K562 (cell line): ENCODE measurements at regions not wholly inside any gene's neighbourhood (a gene's known extent, or its start where the extent isn't known, plus 50 kb on each side); places are given as distances from the start of the nearest gene placed in this dataset.

ENCODE experiments used
- ATF1 ChIP-seq, 2 experiments: fragments of 450-650 bp in 1 of 2; IDR thresholded peaks; 2 replicates each; pipeline ENCODE4 v1.6.1; 2016; ENCODE audit warnings: missing compliant biosample characterization in 1 of 2, missing genetic modification characterization in 1 of 2
- BCL6 ChIP-seq: fragments of 250-450 bp; sonication (Bioruptor Pico); IDR thresholded peaks from 2 replicates; pipeline ENCODE4 v1.4.0; 2020
- CBX3 ChIP-seq, 2 experiments: IDR thresholded peaks; 1 replicate in 1 of 2; 2 replicates in 1 of 2; pipeline ENCODE4 v1.6.1; 2012; ENCODE audit warnings: inconsistent platforms in 2 of 2, low read length in 2 of 2, borderline replicate concordance in 1 of 2, control low read depth in 1 of 2
- CREB1 ChIP-seq, 2 experiments: sonication (generic) in 1 of 2; formaldehyde crosslinking in 1 of 2; IDR thresholded peaks; 2 replicates each; pipeline versions ENCODE4 v1.6.1 to v1.8.0; 2012 to 2022; ENCODE audit warnings: inconsistent platforms in 1 of 2, mild to moderate bottlenecking in 1 of 2, missing genetic modification reagents in 1 of 2, moderate library complexity in 1 of 2
- CREM ChIP-seq: IDR thresholded peaks from 2 replicates; pipeline ENCODE4 v1.6.1; 2014; ENCODE audit warnings: antibody characterized with exemption, low read depth
- ESRRA ChIP-seq: fragments of 450-650 bp; IDR thresholded peaks from 2 replicates; pipeline ENCODE4 v1.6.1; 2014; ENCODE audit warnings: low read depth, mild to moderate bottlenecking, moderate library complexity, borderline replicate concordance
- HDAC2 ChIP-seq: fragments of 450-650 bp; IDR thresholded peaks from 2 replicates; pipeline ENCODE4 v1.6.1; 2016; ENCODE audit warnings: mild to moderate bottlenecking
- HMGN3 ChIP-seq: IDR thresholded peaks from 2 replicates; pipeline ENCODE4 v1.6.1; 2011; ENCODE audit warnings: borderline replicate concordance, low read depth, mild to moderate bottlenecking, mixed read lengths, low read length; ENCODE audit not compliant: insufficient read length; ENCODE audit errors: extremely low read depth
- KLF16 ChIP-seq: IDR thresholded peaks from 2 replicates; pipeline ENCODE4 v1.6.1; 2016; ENCODE audit warnings: antibody characterized with exemption
- MBD2 ChIP-seq: sonication (generic); IDR thresholded peaks from 2 replicates; pipeline ENCODE4 v1.6.1; 2016; ENCODE audit warnings: low read depth, borderline replicate concordance
- MEIS2 ChIP-seq: fragments of 450-650 bp; IDR thresholded peaks from 2 replicates; pipeline ENCODE4 v1.6.1; 2014; ENCODE audit warnings: mild to moderate bottlenecking; ENCODE audit not compliant: partially characterized antibody
- MTA1 ChIP-seq: fragments of 450-650 bp; IDR thresholded peaks from 2 replicates; pipeline ENCODE4 v1.6.1; 2017; ENCODE audit warnings: borderline replicate concordance
- NFIC ChIP-seq: fragments of 450-650 bp; IDR thresholded peaks from 2 replicates; pipeline ENCODE4 v1.6.1; 2017; ENCODE audit warnings: mild to moderate bottlenecking, inconsistent platforms
- NFYB ChIP-seq: IDR thresholded peaks from 2 replicates; pipeline ENCODE4 v1.6.1; 2011; ENCODE audit warnings: mild to moderate bottlenecking, moderate library complexity; ENCODE audit not compliant: insufficient read length; ENCODE audit errors: extremely low read depth
- NR4A1 ChIP-seq, 2 experiments: fragments of 250-450 bp in 1 of 2; fragments of 450-650 bp in 1 of 2; sonication (Bioruptor Pico) in 1 of 2; IDR thresholded peaks; 2 replicates each; pipeline versions ENCODE4 v1.4.0 to v1.6.1; 2016 to 2020; ENCODE audit warnings: mild to moderate bottlenecking in 2 of 2, missing compliant biosample characterization in 1 of 2, missing genetic modification characterization in 1 of 2, moderate library complexity in 1 of 2
- NUFIP1 ChIP-seq: fragments of 450-650 bp; IDR thresholded peaks from 2 replicates; pipeline ENCODE4 v1.6.1; 2018; ENCODE audit not compliant: partially characterized antibody
- PML ChIP-seq: IDR thresholded peaks from 2 replicates; pipeline ENCODE4 v1.6.1; 2012; ENCODE audit warnings: low read length, inconsistent platforms
- RNF2 ChIP-seq: sonication (generic); IDR thresholded peaks from 2 replicates; pipeline ENCODE4 v1.6.1; 2016
- SMARCB1 ChIP-seq: IDR thresholded peaks from 2 replicates; pipeline ENCODE4 v1.6.1; 2011; ENCODE audit warnings: improper control_type of control experiment, low read depth; ENCODE audit not compliant: insufficient read length
- STAT5A ChIP-seq: IDR thresholded peaks from 2 replicates; pipeline ENCODE4 v1.6.1; 2012; ENCODE audit warnings: low read length, inconsistent platforms, borderline replicate concordance
- ZBTB8A ChIP-seq: fragments of 450-650 bp; IDR thresholded peaks from 2 replicates; pipeline ENCODE4 v1.6.1; 2018; ENCODE audit warnings: mild to moderate bottlenecking, moderate library complexity; ENCODE audit not compliant: partially characterized antibody
- ZFP91 ChIP-seq: sonication (generic); formaldehyde crosslinking; IDR thresholded peaks from 2 replicates; pipeline ENCODE4 v1.8.0; 2022; ENCODE audit warnings: mild to moderate bottlenecking, missing genetic modification reagents
- ZFX ChIP-seq: sonication (generic); formaldehyde crosslinking; IDR thresholded peaks from 2 replicates; pipeline ENCODE4 v1.8.0; 2022; ENCODE audit warnings: mild to moderate bottlenecking, missing genetic modification reagents, moderate library complexity
- ZKSCAN8 ChIP-seq: fragments of 200-800 bp; sonication (Bioruptor generic); IDR thresholded peaks from 2 replicates; pipeline ENCODE4 v1.6.1; 2016; ENCODE audit warnings: missing genetic modification characterization, missing compliant biosample characterization
- ZNF589 ChIP-seq: fragments of 200-800 bp; sonication (Bioruptor generic); IDR thresholded peaks from 2 replicates; pipeline ENCODE4 v1.6.1; 2016; ENCODE audit warnings: low read depth, missing genetic modification characterization, missing compliant biosample characterization
- TF ChIP-seq, protein P1 (sequence below): fragments of 200-800 bp; sonication (Bioruptor generic); IDR thresholded peaks from 2 replicates; pipeline ENCODE4 v1.6.1; 2017; ENCODE audit warnings: missing genetic modification characterization, missing compliant biosample characterization
- TF ChIP-seq, protein P2 (sequence below): fragments of 450-650 bp; IDR thresholded peaks from 2 replicates; pipeline ENCODE4 v1.6.1; 2016

GRCh38 chr3:4225005-4225471 is 78.1 kb upstream of the SETMAR start (continued):
- TF ChIP-seq ZFP91 (CRISPR knock-in tag) (no peak), NFYB (no peak), ZNF589 (CRISPR knock-in tag) (peak; percentile 40; the same call in 1 of the 2 replicates), KLF16 (peak; percentile 86), MEIS2 (peak; percentile 81), SMARCB1 (no peak), MBD2 (peak; percentile 47; the same call in 1 of the 2 replicates), NFIC (peak; percentile 82), CREB1 (IDR thresholded peaks at IDR 0.05) (peak; percentile 63; the same call in 1 of the 2 replicates), CREB1 (CRISPR knock-in tag; IDR thresholded peaks at IDR 0.05) (no peak), NR4A1 (CRISPR knock-in tag; IDR thresholded peaks at IDR 0.05) (no peak), NR4A1 (tag; IDR thresholded peaks at IDR 0.05) (peak; percentile 53; the same call in 1 of the 2 replicates), STAT5A (peak; percentile 89), NUFIP1 (no peak), ATF1 (CRISPR knock-in tag; IDR thresholded peaks at IDR 0.05) (no peak), ATF1 (tag; IDR thresholded peaks at IDR 0.05) (0 out of 2 replicates have a peak, but pooled peaks have one; percentile 20), HDAC2 (0 out of 2 replicates have a peak, but pooled peaks have one; percentile 50), RNF2 (peak; percentile 37; the same call in 1 of the 2 replicates), ZKSCAN8 (CRISPR knock-in tag) (peak; percentile 95), BCL6 (CRISPR knock-in tag) (no peak), CBX3 (IDR thresholded peaks at IDR 0.05; ENCODE audit: borderline replicate concordance in 1 of 2, low read length in 2 of 2) (peak in 1 of 2 experiments; percentile 79; a peak in 1 of 3 replicates), PML (peak; percentile 97), MTA1 (peak; percentile 52; the same call in 1 of the 2 replicates), CREM (peak; percentile 37; the same call in 1 of the 2 replicates), HMGN3 (peak; percentile 84), ZFX (CRISPR knock-in tag) (no peak), ZBTB8A (no peak), ESRRA (peak; percentile 67)
- TF ChIP-seq, protein P1, sequence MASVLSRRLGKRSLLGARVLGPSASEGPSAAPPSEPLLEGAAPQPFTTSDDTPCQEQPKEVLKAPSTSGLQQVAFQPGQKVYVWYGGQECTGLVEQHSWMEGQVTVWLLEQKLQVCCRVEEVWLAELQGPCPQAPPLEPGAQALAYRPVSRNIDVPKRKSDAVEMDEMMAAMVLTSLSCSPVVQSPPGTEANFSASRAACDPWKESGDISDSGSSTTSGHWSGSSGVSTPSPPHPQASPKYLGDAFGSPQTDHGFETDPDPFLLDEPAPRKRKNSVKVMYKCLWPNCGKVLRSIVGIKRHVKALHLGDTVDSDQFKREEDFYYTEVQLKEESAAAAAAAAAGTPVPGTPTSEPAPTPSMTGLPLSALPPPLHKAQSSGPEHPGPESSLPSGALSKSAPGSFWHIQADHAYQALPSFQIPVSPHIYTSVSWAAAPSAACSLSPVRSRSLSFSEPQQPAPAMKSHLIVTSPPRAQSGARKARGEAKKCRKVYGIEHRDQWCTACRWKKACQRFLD (CRISPR knock-in tag), result 0 out of 2 replicates have a peak, but pooled peaks have one; percentile 19
- TF ChIP-seq, protein P2, sequence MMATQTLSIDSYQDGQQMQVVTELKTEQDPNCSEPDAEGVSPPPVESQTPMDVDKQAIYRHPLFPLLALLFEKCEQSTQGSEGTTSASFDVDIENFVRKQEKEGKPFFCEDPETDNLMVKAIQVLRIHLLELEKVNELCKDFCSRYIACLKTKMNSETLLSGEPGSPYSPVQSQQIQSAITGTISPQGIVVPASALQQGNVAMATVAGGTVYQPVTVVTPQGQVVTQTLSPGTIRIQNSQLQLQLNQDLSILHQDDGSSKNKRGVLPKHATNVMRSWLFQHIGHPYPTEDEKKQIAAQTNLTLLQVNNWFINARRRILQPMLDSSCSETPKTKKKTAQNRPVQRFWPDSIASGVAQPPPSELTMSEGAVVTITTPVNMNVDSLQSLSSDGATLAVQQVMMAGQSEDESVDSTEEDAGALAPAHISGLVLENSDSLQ, result peak; percentile 48; the same call in 1 of the 2 replicates
